Transverse colon (tissue), 4 donors: ENCODE measurements at regions not wholly inside any gene's neighbourhood (a gene's known extent, or its start where the extent isn't known, plus 50 kb on each side); places are given as distances from the start of the nearest gene placed in this dataset.

Source experiments
- DNase-seq: peaks from one replicate; pipeline ENCODE4 v3.0.0-alpha.2; 2019
- H3K27ac ChIP-seq, 4 donors: fragments of 200-600 bp; sonication (generic); 2 replicates each; pipeline ENCODE4 v1.5.1; 2016 to 2018; ENCODE audit warnings: inconsistent platforms in 4 of 4
- H3K27me3 ChIP-seq: fragments of 200-600 bp; sonication (generic); 2 replicates; pipeline ENCODE4 v1.5.1; 2017; ENCODE audit warnings: inconsistent platforms
- H3K36me3 ChIP-seq, 4 donors: fragments of 200-600 bp; sonication (generic); 2 replicates each; pipeline ENCODE4 v1.5.1; 2017 to 2019; ENCODE audit warnings: inconsistent platforms in 4 of 4
- H3K4me1 ChIP-seq, 4 donors: fragments of 200-600 bp; sonication (generic); 2 replicates each; pipeline ENCODE4 v1.5.1; 2017 to 2020; ENCODE audit warnings: inconsistent platforms in 4 of 4
- H3K4me3 ChIP-seq, 4 donors: fragments of 200-600 bp; sonication (generic); 1 replicate in 1 of 4; 2 replicates in 3 of 4; pipeline versions ENCODE4 v1.5.1 to v1.6.1; 2017 to 2019; ENCODE audit warnings: inconsistent platforms in 4 of 4
- H3K9me3 ChIP-seq, 2 donors: fragments of 200-600 bp; sonication (generic); 2 replicates each; pipeline ENCODE4 v1.5.1; 2017 to 2019; ENCODE audit warnings: inconsistent platforms in 2 of 2
- EP300 ChIP-seq: sonication (generic); formaldehyde crosslinking; IDR thresholded peaks from one replicate; pipeline ENCODE4 v1.6.1; 2017; ENCODE audit warnings: antibody characterized with exemption, low read depth
- POLR2A ChIP-seq: fragments of 450-650 bp; IDR thresholded peaks from one replicate; pipeline ENCODE4 v1.6.1; 2016; ENCODE audit warnings: antibody characterized with exemption, mild to moderate bottlenecking, moderate library complexity
- POLR2AphosphoS5 ChIP-seq, 3 donors: sonication (generic); formaldehyde crosslinking; IDR thresholded peaks; one replicate each; pipeline ENCODE4 v1.6.1; 2016; ENCODE audit warnings: antibody characterized with exemption in 3 of 3
- WGBS, 2 donors: methylation state at CpG; one replicate each; pipeline ENCODE4 v1.1.5; 2018; ENCODE audit warnings: low coverage in 1 of 2; 5-methylcytosine and 5-hydroxymethylcytosine counted together
- in situ Hi-C, 4 donors: fragments of 200-750 bp; cut with MboI; loops; one replicate each; pipeline versions ENCODE4 v1.15.0 to v1.15.1; 2017; ENCODE audit warnings: low sequenced_read_pairs in 3 of 4, low pct_ligation_motif_present in 1 of 4, low pct_unique_long_range_greater_than_20kb in 1 of 4
- intact Hi-C: fragments of 100-400 bp; cut with DNase I; formaldehyde crosslinking; loops from one replicate; pipeline ENCODE4 v1.15.1; 2023; ENCODE audit warnings: low total_unique reads
- TF ChIP-seq, protein P1 (sequence below), 5 experiments: fragments of 200-600 bp in 3 of 5; fragments of 450-650 bp in 2 of 5; sonication (generic) in 3 of 5; IDR thresholded peaks; 1 replicate in 2 of 5; 2 replicates in 3 of 5; pipeline ENCODE4 v1.5.1; 2016 to 2017; ENCODE audit warnings: antibody characterized with exemption in 5 of 5, inconsistent platforms in 3 of 5, mild to moderate bottlenecking in 2 of 5, moderate library complexity in 1 of 5

- no peaks in the 10 kb centered on the region for H3K27me3 ChIP-seq
- in situ Hi-C loops (no loop called here), intact Hi-C loops (no loop called here)
- H3K9me3 ChIP-seq = no peaks in the 10 kb centered on the region
- no peak overlapping the region for H3K27ac ChIP-seq
- H3K36me3 ChIP-seq = no peaks in the 10 kb centered on the region
- H3K4me1 ChIP-seq = no peaks in the 10 kb centered on the region
- WGBS, 2 donors = 69% methylated on average over 3 of the region's 3 CpGs; no CpG with 5 or more reads in 1 of the 2 donors
- no peak for DNase-seq
- no peak for TF ChIP-seq EP300
- TF ChIP-seq, protein P1, sequence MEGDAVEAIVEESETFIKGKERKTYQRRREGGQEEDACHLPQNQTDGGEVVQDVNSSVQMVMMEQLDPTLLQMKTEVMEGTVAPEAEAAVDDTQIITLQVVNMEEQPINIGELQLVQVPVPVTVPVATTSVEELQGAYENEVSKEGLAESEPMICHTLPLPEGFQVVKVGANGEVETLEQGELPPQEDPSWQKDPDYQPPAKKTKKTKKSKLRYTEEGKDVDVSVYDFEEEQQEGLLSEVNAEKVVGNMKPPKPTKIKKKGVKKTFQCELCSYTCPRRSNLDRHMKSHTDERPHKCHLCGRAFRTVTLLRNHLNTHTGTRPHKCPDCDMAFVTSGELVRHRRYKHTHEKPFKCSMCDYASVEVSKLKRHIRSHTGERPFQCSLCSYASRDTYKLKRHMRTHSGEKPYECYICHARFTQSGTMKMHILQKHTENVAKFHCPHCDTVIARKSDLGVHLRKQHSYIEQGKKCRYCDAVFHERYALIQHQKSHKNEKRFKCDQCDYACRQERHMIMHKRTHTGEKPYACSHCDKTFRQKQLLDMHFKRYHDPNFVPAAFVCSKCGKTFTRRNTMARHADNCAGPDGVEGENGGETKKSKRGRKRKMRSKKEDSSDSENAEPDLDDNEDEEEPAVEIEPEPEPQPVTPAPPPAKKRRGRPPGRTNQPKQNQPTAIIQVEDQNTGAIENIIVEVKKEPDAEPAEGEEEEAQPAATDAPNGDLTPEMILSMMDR (IDR thresholded peaks at IDR 0.05) = no peak
- TF ChIP-seq POLR2AphosphoS5 (IDR thresholded peaks at IDR 0.05) = no peak
- H3K4me3 ChIP-seq = no peak overlapping the region
Measured at GRCh38 chr18:6590326-6590725, 139.2 kb upstream of the ARHGAP28 start.

- no peak for DNase-seq
- H3K36me3 ChIP-seq = no peaks in the 10 kb centered on the region
- no peaks in the 10 kb centered on the region for H3K27me3 ChIP-seq
- no peaks in the 10 kb centered on the region for H3K9me3 ChIP-seq
- no peak overlapping the region for H3K27ac ChIP-seq
- in situ Hi-C loops (no loop called here), intact Hi-C loops (no loop called here)
- 75 to 77% methylated on average over 4 of the region's 4 CpGs for WGBS, 2 donors
- H3K4me1 ChIP-seq = no peaks in the 10 kb centered on the region
- TF ChIP-seq POLR2AphosphoS5 (IDR thresholded peaks at IDR 0.05) = no peak
- no peak for TF ChIP-seq EP300
- TF ChIP-seq, protein P1 (IDR thresholded peaks at IDR 0.05) = no peak
- no peak for TF ChIP-seq POLR2A
- no peak overlapping the region for H3K4me3 ChIP-seq
Measured at GRCh38 chr18:6591491-6591890, 138.0 kb upstream of the ARHGAP28 start.

GRCh38 chr18:6592522-6592921 is 137.0 kb upstream of the ARHGAP28 start:
- Histone ChIP-seq H3K9me3 (no peaks in the 10 kb centered on the region), H3K4me1 (no peaks in the 10 kb centered on the region), H3K36me3 (no peaks in the 10 kb centered on the region), H3K27ac (no peak overlapping the region), H3K27me3 (no peaks in the 10 kb centered on the region), H3K4me3 (no peak overlapping the region)
- in situ Hi-C loops (no loop called here), intact Hi-C loops (no loop called here)
- 91 to 93% methylated on average over 2 of the region's 2 CpGs for WGBS, 2 donors
- no peak for DNase-seq
- TF ChIP-seq EP300 (no peak), POLR2AphosphoS5 (IDR thresholded peaks at IDR 0.05) (no peak), POLR2A (no peak)
- TF ChIP-seq, protein P1 (IDR thresholded peaks at IDR 0.05) = no peak

DNA sequence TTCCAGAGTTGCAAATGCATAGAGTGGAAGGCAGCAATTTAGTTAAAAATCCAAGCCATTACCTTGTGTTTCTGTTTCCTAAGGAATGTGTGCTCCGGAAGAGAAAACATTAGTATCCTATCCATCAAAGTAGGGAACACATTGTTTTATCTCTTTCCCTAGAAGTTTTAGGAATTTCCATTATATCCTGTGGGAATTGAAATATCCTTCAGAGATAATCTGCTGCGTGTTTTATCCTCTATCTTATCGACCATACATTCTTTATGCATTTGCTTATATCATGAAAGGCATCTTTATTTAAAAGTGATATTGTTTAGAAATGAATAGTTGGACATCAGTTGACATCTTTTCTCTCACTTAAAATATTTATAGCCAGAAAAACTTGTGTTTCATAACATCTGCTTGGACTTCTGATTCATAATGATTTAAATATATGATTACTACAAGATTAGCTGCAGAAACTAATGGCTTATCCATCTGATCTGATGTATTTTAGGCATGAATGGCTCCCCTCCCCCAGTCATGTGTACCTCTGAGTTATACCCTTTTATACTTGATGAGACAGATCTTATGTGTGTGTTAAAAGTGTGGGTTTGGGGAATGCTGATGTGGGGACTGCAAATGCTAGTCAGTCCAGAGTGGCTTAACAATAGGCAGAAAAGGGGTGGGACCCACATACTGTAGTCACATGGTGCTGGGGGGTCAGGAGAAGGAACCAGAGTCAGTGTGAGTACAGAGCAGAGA is 136.2 kb upstream of the ARHGAP28 start:
- no peaks in the 10 kb centered on the region for H3K4me1 ChIP-seq
- H3K4me3 ChIP-seq = no peak overlapping the region
- H3K36me3 ChIP-seq = no peaks in the 10 kb centered on the region
- intact Hi-C loops = no loop called here
- no peak for DNase-seq
- H3K27me3 ChIP-seq = no peaks in the 10 kb centered on the region
- in situ Hi-C loops = no loop called here
- TF ChIP-seq POLR2AphosphoS5 (IDR thresholded peaks at IDR 0.05) = no peak
- TF ChIP-seq, protein P1 (IDR thresholded peaks at IDR 0.05) = no peak
- no peak for TF ChIP-seq POLR2A
- no peak for TF ChIP-seq EP300
- H3K9me3 ChIP-seq = no peaks in the 10 kb centered on the region
- no peak overlapping the region for H3K27ac ChIP-seq
- WGBS, 2 donors = 50 to 53% methylated on average over 3 of the region's 3 CpGs
